ENCODE measurements at regions not wholly inside any gene's neighbourhood (a gene's known extent, or its start where the extent isn't known, plus 50 kb on each side); places are given as distances from the start of the nearest gene placed in this dataset.
"Not testable (repeated sequence)": the region's sequence is repeated elsewhere in the genome, so short reads cannot be mapped to it uniquely, and the experiment has no call there.

- POLR2A ChIA-PET = no interaction called here
- no peak overlapping the region for H3K27ac ChIP-seq (ENCODE audit: insufficient read depth in 1 of 2, low read depth in 1 of 2, low read length in 2 of 2, poor library complexity in 1 of 2, severe bottlenecking in 2 of 2)
- H3K4me3 ChIP-seq (ENCODE audit: control insufficient read depth in 1 of 7, extremely low read depth in 1 of 7, insufficient read depth in 4 of 7, low read depth in 2 of 7, low read length in 6 of 7) = no peak overlapping the region
- 71% methylated on average over 7 of the region's 10 CpGs for WGBS (ENCODE audit: insufficient coverage)
- H3K36me3 ChIP-seq (ENCODE audit: control insufficient read depth in 4 of 4, insufficient read depth in 4 of 4, low read length in 3 of 4) = no peaks in the 10 kb centered on the region
- no peak for DNase-seq
- CTCF ChIA-PET = no interaction called here
- H3K4me1 ChIP-seq (ENCODE audit: control extremely low read depth in 1 of 4, control insufficient read depth in 4 of 4, insufficient read depth in 4 of 4, low read length in 3 of 4) = no peaks in the 10 kb centered on the region
- no peaks in the 10 kb centered on the region for H3K9me3 ChIP-seq (ENCODE audit: control extremely low read depth in 1 of 5, control insufficient read depth in 4 of 5, insufficient read depth in 2 of 5, low read depth in 1 of 5, low read length in 4 of 5)
- H3K27me3 ChIP-seq (replicated peaks in 2 of 5; ENCODE audit: control insufficient read depth in 4 of 5, insufficient read depth in 5 of 5, low read length in 4 of 5) = peaks cover 0 to 2% (median 0%) of the 10 kb centered on the region in 5 experiments
Observed at GRCh38 chr16:75861311-75862097, 135.2 kb upstream of the CPHXL start.

GRCh38 chr16:75862098-75862386 is 135.8 kb upstream of the CPHXL start:
- 60% methylated on average over 3 of the region's 8 CpGs for WGBS (ENCODE audit: insufficient coverage)
- ChIA-PET CTCF (no interaction called here), POLR2A (no interaction called here)
- no peaks in the 10 kb centered on the region for H3K36me3 ChIP-seq (ENCODE audit: control insufficient read depth in 4 of 4, insufficient read depth in 4 of 4, low read length in 3 of 4)
- H3K27me3 ChIP-seq (replicated peaks in 2 of 5; ENCODE audit: control insufficient read depth in 4 of 5, insufficient read depth in 5 of 5, low read length in 4 of 5) = peaks cover 0 to 2% (median 0%) of the 10 kb centered on the region in 5 experiments
- H3K9me3 ChIP-seq (ENCODE audit: control extremely low read depth in 1 of 5, control insufficient read depth in 4 of 5, insufficient read depth in 2 of 5, low read depth in 1 of 5, low read length in 4 of 5) = no peaks in the 10 kb centered on the region
- no peak for DNase-seq
- H3K27ac ChIP-seq (ENCODE audit: insufficient read depth in 1 of 2, low read depth in 1 of 2, low read length in 2 of 2, poor library complexity in 1 of 2, severe bottlenecking in 2 of 2) = no peak overlapping the region
- H3K4me1 ChIP-seq (ENCODE audit: control extremely low read depth in 1 of 4, control insufficient read depth in 4 of 4, insufficient read depth in 4 of 4, low read length in 3 of 4) = no peaks in the 10 kb centered on the region
- no peak overlapping the region for H3K4me3 ChIP-seq (ENCODE audit: control insufficient read depth in 1 of 7, extremely low read depth in 1 of 7, insufficient read depth in 4 of 7, low read depth in 2 of 7, low read length in 6 of 7)

GRCh38 chr16:75864243-75864642 is 138.0 kb upstream of the CPHXL start:
- Histone ChIP-seq H3K27ac (ENCODE audit: insufficient read depth in 1 of 2, low read depth in 1 of 2, low read length in 2 of 2, poor library complexity in 1 of 2, severe bottlenecking in 2 of 2) (no peak overlapping the region), H3K27me3 (replicated peaks in 2 of 5; ENCODE audit: control insufficient read depth in 4 of 5, insufficient read depth in 5 of 5, low read length in 4 of 5) (peaks cover 0 to 2% (median 0%) of the 10 kb centered on the region in 5 experiments), H3K36me3 (ENCODE audit: control insufficient read depth in 4 of 4, insufficient read depth in 4 of 4, low read length in 3 of 4) (no peaks in the 10 kb centered on the region), H3K4me3 (ENCODE audit: control insufficient read depth in 1 of 7, extremely low read depth in 1 of 7, insufficient read depth in 4 of 7, low read depth in 2 of 7, low read length in 6 of 7) (no peak overlapping the region), H3K9me3 (ENCODE audit: control extremely low read depth in 1 of 5, control insufficient read depth in 4 of 5, insufficient read depth in 2 of 5, low read depth in 1 of 5, low read length in 4 of 5) (no peaks in the 10 kb centered on the region), H3K4me1 (ENCODE audit: control extremely low read depth in 1 of 4, control insufficient read depth in 4 of 4, insufficient read depth in 4 of 4, low read length in 3 of 4) (no peaks in the 10 kb centered on the region)
- no CpG with 5 or more reads among the region's 1 CpG for WGBS (ENCODE audit: insufficient coverage)
- CTCF ChIA-PET = no interaction called here
- DNase-seq = no peak
- POLR2A ChIA-PET = no interaction called here

GRCh38 chr16:75865736-75866135 is 139.4 kb upstream of the CPHXL start:
- no peak for DNase-seq
- CTCF ChIA-PET = no interaction called here
- no peaks in the 10 kb centered on the region for H3K4me1 ChIP-seq (ENCODE audit: control extremely low read depth in 1 of 4, control insufficient read depth in 4 of 4, insufficient read depth in 4 of 4, low read length in 3 of 4)

GRCh38 chr16:75868636-75869632 is 142.6 kb upstream of the CPHXL start:
- POLR2A ChIA-PET = no interaction called here
- Histone ChIP-seq H3K36me3 (ENCODE audit: control insufficient read depth in 4 of 4, insufficient read depth in 4 of 4, low read length in 3 of 4) (no peaks in the 10 kb centered on the region), H3K4me3 (ENCODE audit: control insufficient read depth in 1 of 7, extremely low read depth in 1 of 7, insufficient read depth in 4 of 7, low read depth in 2 of 7, low read length in 6 of 7) (no peak overlapping the region), H3K27me3 (replicated peaks in 2 of 5; ENCODE audit: control insufficient read depth in 4 of 5, insufficient read depth in 5 of 5, low read length in 4 of 5) (no peaks in the 10 kb centered on the region), H3K27ac (ENCODE audit: insufficient read depth in 1 of 2, low read depth in 1 of 2, low read length in 2 of 2, poor library complexity in 1 of 2, severe bottlenecking in 2 of 2) (no peak overlapping the region), H3K4me1 (ENCODE audit: control extremely low read depth in 1 of 4, control insufficient read depth in 4 of 4, insufficient read depth in 4 of 4, low read length in 3 of 4) (no peaks in the 10 kb centered on the region), H3K9me3 (ENCODE audit: control extremely low read depth in 1 of 5, control insufficient read depth in 4 of 5, insufficient read depth in 2 of 5, low read depth in 1 of 5, low read length in 4 of 5) (no peaks in the 10 kb centered on the region)
- WGBS (ENCODE audit: insufficient coverage) = 90% methylated on average over 8 of the region's 9 CpGs
- DNase-seq = no peak
- CTCF ChIA-PET = no interaction called here

More at GRCh38 chr16:75865736-75866135, 139.4 kb upstream of the CPHXL start:
- Histone ChIP-seq H3K27ac (ENCODE audit: insufficient read depth in 1 of 2, low read depth in 1 of 2, low read length in 2 of 2, poor library complexity in 1 of 2, severe bottlenecking in 2 of 2) (no peak overlapping the region), H3K27me3 (replicated peaks in 2 of 5; ENCODE audit: control insufficient read depth in 4 of 5, insufficient read depth in 5 of 5, low read length in 4 of 5) (peaks cover 0 to 1% (median 0%) of the 10 kb centered on the region in 5 experiments), H3K36me3 (ENCODE audit: control insufficient read depth in 4 of 4, insufficient read depth in 4 of 4, low read length in 3 of 4) (no peaks in the 10 kb centered on the region), H3K4me3 (ENCODE audit: control insufficient read depth in 1 of 7, extremely low read depth in 1 of 7, insufficient read depth in 4 of 7, low read depth in 2 of 7, low read length in 6 of 7) (no peak overlapping the region), H3K9me3 (ENCODE audit: control extremely low read depth in 1 of 5, control insufficient read depth in 4 of 5, insufficient read depth in 2 of 5, low read depth in 1 of 5, low read length in 4 of 5) (no peaks in the 10 kb centered on the region)
- POLR2A ChIA-PET = no interaction called here
- WGBS (ENCODE audit: insufficient coverage) = no CpG with 5 or more reads among the region's 3 CpGs

GRCh38 chr16:75881280-75881679 is 155.0 kb upstream of the CPHXL start:
- H3K27ac ChIP-seq (ENCODE audit: insufficient read depth in 1 of 2, low read depth in 1 of 2, low read length in 2 of 2, poor library complexity in 1 of 2, severe bottlenecking in 2 of 2); H3K9me3 ChIP-seq (ENCODE audit: control extremely low read depth in 1 of 5, control insufficient read depth in 4 of 5, insufficient read depth in 2 of 5, low read depth in 1 of 5, low read length in 4 of 5); POLR2A ChIA-PET; DNase-seq; CTCF ChIA-PET; H3K27me3 ChIP-seq (replicated peaks in 2 of 5; ENCODE audit: control insufficient read depth in 4 of 5, insufficient read depth in 5 of 5, low read length in 4 of 5); H3K4me3 ChIP-seq (ENCODE audit: control insufficient read depth in 1 of 7, extremely low read depth in 1 of 7, insufficient read depth in 4 of 7, low read depth in 2 of 7, low read length in 6 of 7); H3K4me1 ChIP-seq (ENCODE audit: control extremely low read depth in 1 of 4, control insufficient read depth in 4 of 4, insufficient read depth in 4 of 4, low read length in 3 of 4); H3K36me3 ChIP-seq (ENCODE audit: control insufficient read depth in 4 of 4, insufficient read depth in 4 of 4, low read length in 3 of 4): not testable (repeated sequence)
- WGBS (ENCODE audit: insufficient coverage) = no CpG with 5 or more reads among the region's 3 CpGs

GRCh38 chr16:75899163-75899562 is 172.9 kb upstream of the CPHXL start:
- DNase-seq = no peak
- no peaks in the 10 kb centered on the region for H3K4me1 ChIP-seq (ENCODE audit: control extremely low read depth in 1 of 4, control insufficient read depth in 4 of 4, insufficient read depth in 4 of 4, low read length in 3 of 4)
- no peaks in the 10 kb centered on the region for H3K9me3 ChIP-seq (ENCODE audit: control extremely low read depth in 1 of 5, control insufficient read depth in 4 of 5, insufficient read depth in 2 of 5, low read depth in 1 of 5, low read length in 4 of 5)
- no peak overlapping the region for H3K4me3 ChIP-seq (ENCODE audit: control insufficient read depth in 1 of 7, extremely low read depth in 1 of 7, insufficient read depth in 4 of 7, low read depth in 2 of 7, low read length in 6 of 7)
- H3K36me3 ChIP-seq (ENCODE audit: control insufficient read depth in 4 of 4, insufficient read depth in 4 of 4, low read length in 3 of 4) = no peaks in the 10 kb centered on the region
- POLR2A ChIA-PET = no interaction called here
- no peak overlapping the region for H3K27ac ChIP-seq (ENCODE audit: insufficient read depth in 1 of 2, low read depth in 1 of 2, low read length in 2 of 2, poor library complexity in 1 of 2, severe bottlenecking in 2 of 2)
- CTCF ChIA-PET = no interaction called here
- no peaks in the 10 kb centered on the region for H3K27me3 ChIP-seq (replicated peaks in 2 of 5; ENCODE audit: control insufficient read depth in 4 of 5, insufficient read depth in 5 of 5, low read length in 4 of 5)
- 35% methylated on average over 2 of the region's 3 CpGs for WGBS (ENCODE audit: insufficient coverage)

All from common myeloid progenitor, CD34-positive (primary cell).